Body of pancreas (tissue), 4 donors: ENCODE measurements at regions not wholly inside any gene's neighbourhood (a gene's known extent, or its start where the extent isn't known, plus 50 kb on each side); places are given as distances from the start of the nearest gene placed in this dataset.

Experiments used
- ATAC-seq: fragments of 150-250 bp; one replicate; pipeline ENCODE4 v1.9.1; 2016
- DNase-seq, 4 donors: peaks; one replicate each; pipeline ENCODE4 v3.0.0-alpha.2; 2019
- H3K27ac ChIP-seq, 4 donors: fragments of 200-600 bp; sonication (generic); 1 replicate in 3 of 4; 2 replicates in 1 of 4; pipeline versions ENCODE4 v1.5.1 to v1.6.1; 2016 to 2019; ENCODE audit warnings: mild to moderate bottlenecking in 1 of 4, mixed read lengths in 1 of 4, moderate library complexity in 1 of 4
- H3K27me3 ChIP-seq, 2 donors: fragments of 200-600 bp; sonication (generic); one replicate each; pipeline ENCODE4 v1.6.0; 2016; ENCODE audit warnings: mild to moderate bottlenecking in 1 of 2
- H3K36me3 ChIP-seq, 2 donors: fragments of 200-600 bp; sonication (generic); replicated peaks in 1 of 2; 2 replicates each; pipeline ENCODE4 v1.5.1; 2016; ENCODE audit warnings: low read depth in 2 of 2; ENCODE audit not compliant: insufficient read depth in 1 of 2
- H3K4me1 ChIP-seq: fragments of 200-600 bp; sonication (generic); one replicate; pipeline ENCODE4 v1.6.0; 2016
- H3K4me3 ChIP-seq, 2 donors: fragments of 200-600 bp; sonication (generic); 1 replicate in 1 of 2; 2 replicates in 1 of 2; pipeline ENCODE4 v1.5.1; 2016 to 2019
- H3K9me3 ChIP-seq, 3 donors: fragments of 200-600 bp; sonication (generic); 1 replicate in 2 of 3; 2 replicates in 1 of 3; pipeline ENCODE4 v1.5.1; 2016
- POLR2A ChIP-seq, 3 donors: fragments of 450-650 bp; IDR thresholded peaks; one replicate each; pipeline ENCODE4 v1.6.1; 2016; ENCODE audit warnings: antibody characterized with exemption in 3 of 3, mild to moderate bottlenecking in 2 of 3
- WGBS, 2 donors: methylation state at CpG; one replicate each; pipeline ENCODE4 v1.1.5; 2017; 5-methylcytosine and 5-hydroxymethylcytosine counted together
- intact Hi-C: fragments of 100-400 bp; cut with DNase I; formaldehyde crosslinking; loops from one replicate; pipeline ENCODE4 v1.15.1; 2023
- TF ChIP-seq, protein P1 (sequence below), 7 experiments: fragments of 450-650 bp in 4 of 7; fragments of 200-600 bp in 3 of 7; sonication (generic) in 3 of 7; IDR thresholded peaks; one replicate each; pipeline ENCODE4 v1.5.1; 2016 to 2019; ENCODE audit warnings: antibody characterized with exemption in 7 of 7

DNA sequence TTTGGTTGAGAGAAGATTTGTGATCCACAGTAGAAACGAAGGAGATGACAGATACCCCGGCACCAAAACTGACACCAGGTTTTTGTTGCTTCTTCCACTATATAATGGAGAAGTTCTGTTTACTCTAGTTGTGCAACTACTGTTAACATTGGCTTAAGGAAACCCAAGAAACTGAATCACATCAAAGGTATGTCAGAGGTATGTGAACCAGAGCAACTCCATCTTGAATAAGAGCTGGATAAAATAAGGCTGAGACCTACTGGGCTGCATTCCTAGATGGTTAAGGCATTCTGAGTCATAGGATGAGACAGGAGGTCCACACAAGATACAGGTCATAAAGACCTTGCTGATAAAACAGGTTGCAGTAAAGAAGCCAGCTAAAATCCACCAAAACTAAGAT lies 173.7 kb upstream of the CAMK1G start:
- H3K27ac ChIP-seq = no peak overlapping the region
- intact Hi-C loops = no loop called here

DNA sequence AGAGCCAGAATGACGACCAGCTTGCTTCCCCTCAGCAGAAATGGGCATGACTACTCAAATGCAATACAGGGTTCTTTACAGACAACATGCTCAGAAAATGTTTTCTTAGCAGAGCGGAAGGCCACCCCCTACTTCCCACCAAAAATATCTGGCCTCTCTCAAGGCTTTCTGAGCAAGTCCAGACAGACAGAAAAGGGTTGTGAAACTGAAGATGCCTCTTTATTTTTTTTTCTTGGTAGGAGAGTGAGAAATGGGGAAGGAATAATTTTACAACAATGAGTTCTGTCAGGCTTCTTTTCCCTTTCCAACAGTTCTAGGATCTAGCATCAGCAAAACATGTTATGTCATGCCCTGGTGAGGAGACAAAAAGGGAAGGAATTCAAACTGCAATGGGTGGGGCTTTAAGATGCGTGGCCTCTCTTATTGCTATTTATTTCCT lies 172.0 kb upstream of the CAMK1G start:
- 45 to 54% methylated on average over 3 of the region's 3 CpGs for WGBS, 2 donors
- DNase-seq = peak in 1 of 4 donors; percentile 26
- intact Hi-C loops = no loop called here
- Histone ChIP-seq H3K27ac (peak overlapping the region in 1 of 4 donors; percentile 26), H3K27me3 (no peaks in the 10 kb centered on the region), H3K4me3 (no peak overlapping the region), H3K4me1 (no peaks in the 10 kb centered on the region), H3K9me3 (no peaks in the 10 kb centered on the region), H3K36me3 (no peaks in the 10 kb centered on the region)
- ATAC-seq = no peak
- no peak for TF ChIP-seq POLR2A (IDR thresholded peaks at IDR 0.05)
- TF ChIP-seq, protein P1, sequence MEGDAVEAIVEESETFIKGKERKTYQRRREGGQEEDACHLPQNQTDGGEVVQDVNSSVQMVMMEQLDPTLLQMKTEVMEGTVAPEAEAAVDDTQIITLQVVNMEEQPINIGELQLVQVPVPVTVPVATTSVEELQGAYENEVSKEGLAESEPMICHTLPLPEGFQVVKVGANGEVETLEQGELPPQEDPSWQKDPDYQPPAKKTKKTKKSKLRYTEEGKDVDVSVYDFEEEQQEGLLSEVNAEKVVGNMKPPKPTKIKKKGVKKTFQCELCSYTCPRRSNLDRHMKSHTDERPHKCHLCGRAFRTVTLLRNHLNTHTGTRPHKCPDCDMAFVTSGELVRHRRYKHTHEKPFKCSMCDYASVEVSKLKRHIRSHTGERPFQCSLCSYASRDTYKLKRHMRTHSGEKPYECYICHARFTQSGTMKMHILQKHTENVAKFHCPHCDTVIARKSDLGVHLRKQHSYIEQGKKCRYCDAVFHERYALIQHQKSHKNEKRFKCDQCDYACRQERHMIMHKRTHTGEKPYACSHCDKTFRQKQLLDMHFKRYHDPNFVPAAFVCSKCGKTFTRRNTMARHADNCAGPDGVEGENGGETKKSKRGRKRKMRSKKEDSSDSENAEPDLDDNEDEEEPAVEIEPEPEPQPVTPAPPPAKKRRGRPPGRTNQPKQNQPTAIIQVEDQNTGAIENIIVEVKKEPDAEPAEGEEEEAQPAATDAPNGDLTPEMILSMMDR (IDR thresholded peaks at IDR 0.05) = no peak

More for the DNA sequence above, 173.7 kb upstream of the CAMK1G start:
- TF ChIP-seq, protein P1 (IDR thresholded peaks at IDR 0.05) = no peak
- TF ChIP-seq POLR2A (IDR thresholded peaks at IDR 0.05) = no peak
- Histone ChIP-seq H3K9me3 (no peaks in the 10 kb centered on the region), H3K27me3 (no peaks in the 10 kb centered on the region), H3K36me3 (no peaks in the 10 kb centered on the region), H3K4me3 (no peak overlapping the region), H3K4me1 (no peaks in the 10 kb centered on the region)
- WGBS, 2 donors = 54 to 67% methylated on average over 2 of the region's 2 CpGs
- ATAC-seq = no peak
- DNase-seq = no peak

DNA sequence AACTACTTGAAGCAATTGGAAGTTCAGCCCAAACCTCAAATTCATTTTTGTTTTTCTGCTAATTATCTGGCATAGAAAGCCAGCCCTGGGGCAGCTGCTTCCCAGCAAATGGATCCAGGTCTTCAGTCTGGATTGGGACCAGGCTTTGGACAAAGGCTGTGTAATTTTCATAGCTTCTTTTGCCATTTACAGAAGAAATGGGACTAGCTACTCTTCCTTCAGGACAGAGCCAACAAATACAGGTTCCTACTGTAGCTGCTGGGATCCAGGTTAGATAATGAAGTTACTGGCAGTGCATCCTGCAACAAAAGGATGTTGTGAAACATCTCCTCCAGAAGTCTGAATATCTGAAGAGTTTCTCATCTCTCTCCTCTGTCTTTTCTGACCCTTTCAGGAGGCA lies 171.5 kb upstream of the CAMK1G start:
- no peaks in the 10 kb centered on the region for H3K27me3 ChIP-seq
- H3K4me1 ChIP-seq = no peaks in the 10 kb centered on the region
- ATAC-seq = no peak
- TF ChIP-seq, protein P1 (IDR thresholded peaks at IDR 0.05) = no peak
- TF ChIP-seq POLR2A (IDR thresholded peaks at IDR 0.05) = no peak
- intact Hi-C loops = no loop called here
- peak overlapping the region in 1 of 4 donors; percentile 21 for H3K27ac ChIP-seq
- no peaks in the 10 kb centered on the region for H3K9me3 ChIP-seq
- no peak overlapping the region for H3K4me3 ChIP-seq
- no peak for DNase-seq
- no peaks in the 10 kb centered on the region for H3K36me3 ChIP-seq

DNA sequence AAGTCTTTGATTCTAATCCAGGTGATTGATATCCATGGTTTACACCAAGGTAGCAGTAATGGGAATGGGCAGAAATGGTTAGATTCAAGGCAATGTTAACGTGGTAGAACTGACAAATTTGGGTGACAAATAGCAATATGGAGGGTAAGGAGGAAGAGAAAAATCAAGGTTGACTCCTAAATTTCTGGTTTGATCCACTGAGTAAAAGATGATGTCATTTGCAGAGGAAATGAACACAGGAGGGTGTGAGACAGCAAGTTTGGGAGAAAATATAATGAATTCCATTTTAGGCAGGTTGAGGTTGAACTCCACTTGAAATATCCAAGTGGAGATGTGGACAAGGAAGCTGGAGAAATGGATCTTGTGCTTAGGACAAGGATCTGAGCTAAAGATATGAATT lies 170.9 kb upstream of the CAMK1G start:
- Histone ChIP-seq H3K4me1 (no peaks in the 10 kb centered on the region), H3K27ac (no peak overlapping the region), H3K9me3 (no peaks in the 10 kb centered on the region), H3K4me3 (no peak overlapping the region), H3K27me3 (no peaks in the 10 kb centered on the region), H3K36me3 (no peaks in the 10 kb centered on the region)
- 26 to 48% methylated on average over 1 of the region's 1 CpG for WGBS, 2 donors
- TF ChIP-seq, protein P1 (IDR thresholded peaks at IDR 0.05) = no peak
- no peak for TF ChIP-seq POLR2A (IDR thresholded peaks at IDR 0.05)
- no peak for DNase-seq
- intact Hi-C loops = no loop called here
- no peak for ATAC-seq

DNA sequence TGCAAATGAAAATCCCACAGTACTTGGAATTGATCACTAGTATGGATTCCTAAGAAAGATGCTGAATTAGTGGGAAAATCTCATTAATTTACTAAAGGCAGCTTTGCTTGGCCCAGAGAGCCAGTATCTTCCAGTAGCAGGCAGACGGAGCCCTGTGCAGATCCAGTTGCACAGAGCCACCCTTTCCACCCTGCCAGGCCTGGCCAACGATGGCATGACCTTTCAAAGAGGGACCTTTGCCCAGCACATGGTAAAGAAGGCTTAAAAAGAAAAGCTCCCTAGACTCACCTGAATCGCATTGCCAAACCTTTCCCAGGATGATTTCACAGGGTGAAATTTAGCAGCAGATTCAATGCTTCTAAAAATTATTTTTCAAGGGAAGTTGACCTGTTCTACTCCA lies 170.5 kb upstream of the CAMK1G start:
- Histone ChIP-seq H3K4me1 (no peaks in the 10 kb centered on the region), H3K27me3 (no peaks in the 10 kb centered on the region), H3K4me3 (no peak overlapping the region), H3K9me3 (no peaks in the 10 kb centered on the region), H3K27ac (no peak overlapping the region), H3K36me3 (no peaks in the 10 kb centered on the region)
- intact Hi-C loops = no loop called here
- TF ChIP-seq, protein P1 (IDR thresholded peaks at IDR 0.05) = no peak
- TF ChIP-seq POLR2A (IDR thresholded peaks at IDR 0.05) = no peak
- WGBS, 2 donors = 56 to 59% methylated on average over 3 of the region's 3 CpGs
- ATAC-seq = no peak
- no peak for DNase-seq
